Activated CD8-positive, alpha-beta T cell treated with anti-CD3 and anti-CD28 coated beads for 36 hours (primary cell): ENCODE measurements at regions not wholly inside any gene's neighbourhood (a gene's known extent, or its start where the extent isn't known, plus 50 kb on each side); places are given as distances from the start of the nearest gene placed in this dataset.

Source experiments
- ATAC-seq: fragments of 200-7000 bp; cut with Tn5 transposase; one replicate; pipeline ENCODE4 v1.10.0; 2021; ENCODE audit warnings: mild to moderate bottlenecking, moderate library complexity
- CTCF ChIA-PET: fragments of 350-600 bp; sonication (Branson Sonifier 250); formaldehyde crosslinking; loops from one replicate; lab custom pipeline; 2021; ENCODE audit warnings: antibody characterized with exemption; lab: Charles Lee
- POLR2A ChIA-PET: fragments of 350-600 bp; sonication (Branson Sonifier 250); formaldehyde crosslinking; loops from one replicate; lab custom pipeline; 2021; ENCODE audit warnings: antibody characterized with exemption; lab: Charles Lee
- DNase-seq: peaks from one replicate; pipeline ENCODE4 v3.0.0-alpha.2; 2020
- H3K27ac Mint-ChIP-seq: one replicate; pipeline ENCODE4 v1.8.0; 2021; ENCODE audit warnings: mild to moderate bottlenecking, mixed read lengths
- H3K27me3 Mint-ChIP-seq: one replicate; pipeline ENCODE4 v1.8.0; 2021; ENCODE audit warnings: mixed read lengths
- H3K36me3 Mint-ChIP-seq: one replicate; pipeline ENCODE4 v1.8.0; 2021; ENCODE audit warnings: low read depth, mixed read lengths
- H3K4me1 Mint-ChIP-seq: one replicate; pipeline ENCODE4 v1.8.0; 2021; ENCODE audit warnings: low read depth, mixed read lengths
- H3K4me3 Mint-ChIP-seq: one replicate; pipeline ENCODE4 v1.8.0; 2021; ENCODE audit warnings: mild to moderate bottlenecking, moderate library complexity, mixed read lengths
- H3K9me3 Mint-ChIP-seq: one replicate; pipeline ENCODE4 v1.8.0; 2021; ENCODE audit warnings: mixed read lengths
- intact Hi-C: fragments of 100-400 bp; cut with micrococcal nuclease; formaldehyde crosslinking; loops from one replicate; pipeline ENCODE4 v1.10.0; 2022
- TF ChIP-seq, protein P1 (sequence below): fragments of 200-600 bp; IDR thresholded peaks from one replicate; pipeline ENCODE4 v1.8.0; 2022; ENCODE audit warnings: antibody characterized with exemption, mild to moderate bottlenecking

DNA sequence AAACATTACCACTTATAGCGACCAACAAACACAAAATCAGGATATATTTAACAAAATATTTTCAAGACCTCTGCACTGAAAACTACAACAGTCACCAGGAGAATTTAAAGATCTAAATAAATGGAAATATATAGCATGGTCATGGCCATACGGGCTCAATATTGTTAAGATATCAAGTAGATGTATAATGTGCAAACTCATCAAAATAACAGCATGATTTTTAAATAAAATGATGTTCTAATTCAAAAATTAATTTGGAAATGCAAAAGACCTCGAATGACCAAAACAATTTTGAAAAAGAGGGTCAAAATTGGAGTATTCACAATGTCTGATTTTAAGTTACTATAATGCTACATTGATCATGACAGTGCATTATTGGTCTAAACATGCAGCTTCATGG is 159.1 kb upstream of the NDN start:
- peaks cover 7% of the 10 kb centered on the region for H3K9me3 Mint-ChIP-seq
- intact Hi-C loops, result no loop called here
- ChIA-PET POLR2A (no interaction called here), CTCF (no interaction called here)
- no peak for ATAC-seq
- TF ChIP-seq, protein P1, sequence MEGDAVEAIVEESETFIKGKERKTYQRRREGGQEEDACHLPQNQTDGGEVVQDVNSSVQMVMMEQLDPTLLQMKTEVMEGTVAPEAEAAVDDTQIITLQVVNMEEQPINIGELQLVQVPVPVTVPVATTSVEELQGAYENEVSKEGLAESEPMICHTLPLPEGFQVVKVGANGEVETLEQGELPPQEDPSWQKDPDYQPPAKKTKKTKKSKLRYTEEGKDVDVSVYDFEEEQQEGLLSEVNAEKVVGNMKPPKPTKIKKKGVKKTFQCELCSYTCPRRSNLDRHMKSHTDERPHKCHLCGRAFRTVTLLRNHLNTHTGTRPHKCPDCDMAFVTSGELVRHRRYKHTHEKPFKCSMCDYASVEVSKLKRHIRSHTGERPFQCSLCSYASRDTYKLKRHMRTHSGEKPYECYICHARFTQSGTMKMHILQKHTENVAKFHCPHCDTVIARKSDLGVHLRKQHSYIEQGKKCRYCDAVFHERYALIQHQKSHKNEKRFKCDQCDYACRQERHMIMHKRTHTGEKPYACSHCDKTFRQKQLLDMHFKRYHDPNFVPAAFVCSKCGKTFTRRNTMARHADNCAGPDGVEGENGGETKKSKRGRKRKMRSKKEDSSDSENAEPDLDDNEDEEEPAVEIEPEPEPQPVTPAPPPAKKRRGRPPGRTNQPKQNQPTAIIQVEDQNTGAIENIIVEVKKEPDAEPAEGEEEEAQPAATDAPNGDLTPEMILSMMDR, result no peak
- H3K27me3 Mint-ChIP-seq, result no peaks in the 10 kb centered on the region
- H3K4me3 Mint-ChIP-seq, result no peak overlapping the region
- no peak overlapping the region for H3K27ac Mint-ChIP-seq
- no peaks in the 10 kb centered on the region for H3K36me3 Mint-ChIP-seq
- H3K4me1 Mint-ChIP-seq, result no peaks in the 10 kb centered on the region
- DNase-seq, result no peak

GRCh38 chr15:23850666-23851065 is 163.6 kb upstream of the NDN start:
- Mint-ChIP-seq H3K4me1 (no peaks in the 10 kb centered on the region), H3K27me3 (no peaks in the 10 kb centered on the region), H3K9me3 (peaks cover 7% of the 10 kb centered on the region), H3K4me3 (no peak overlapping the region), H3K27ac (no peak overlapping the region), H3K36me3 (no peaks in the 10 kb centered on the region)
- intact Hi-C loops, result no loop called here
- ChIA-PET POLR2A (no interaction called here), CTCF (no interaction called here)
- DNase-seq (no peak), ATAC-seq (no peak)
- TF ChIP-seq, protein P1, result no peak

DNA sequence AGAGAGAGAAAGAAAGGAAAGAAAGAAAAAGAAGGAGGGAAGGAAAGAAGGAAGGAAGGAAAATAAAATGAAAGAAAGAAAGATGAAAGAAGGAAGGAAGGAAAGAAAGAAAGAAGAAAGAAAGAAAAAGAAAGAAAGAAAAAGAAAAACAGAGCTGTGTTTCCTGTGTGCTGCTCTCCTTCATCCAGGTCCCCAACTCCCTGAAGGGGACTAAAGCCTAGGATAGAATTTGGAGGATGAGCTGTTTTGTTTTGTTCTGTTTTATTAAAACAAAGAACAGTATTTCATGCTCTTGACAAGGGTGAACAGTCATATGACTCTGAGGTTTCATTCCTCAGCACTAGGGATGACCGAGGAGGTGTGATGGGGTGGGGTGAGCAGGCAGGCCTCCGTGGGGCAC is 164.8 kb upstream of the NDN start:
- intact Hi-C loops, result no loop called here
- TF ChIP-seq, protein P1, result no peak
- Mint-ChIP-seq H3K9me3 (peaks cover 7% of the 10 kb centered on the region), H3K27ac (no peak overlapping the region), H3K27me3 (no peaks in the 10 kb centered on the region), H3K4me1 (no peaks in the 10 kb centered on the region), H3K4me3 (no peak overlapping the region), H3K36me3 (no peaks in the 10 kb centered on the region)
- CTCF ChIA-PET, result no interaction called here
- POLR2A ChIA-PET, result no interaction called here
- ATAC-seq (no peak), DNase-seq (no peak)

DNA sequence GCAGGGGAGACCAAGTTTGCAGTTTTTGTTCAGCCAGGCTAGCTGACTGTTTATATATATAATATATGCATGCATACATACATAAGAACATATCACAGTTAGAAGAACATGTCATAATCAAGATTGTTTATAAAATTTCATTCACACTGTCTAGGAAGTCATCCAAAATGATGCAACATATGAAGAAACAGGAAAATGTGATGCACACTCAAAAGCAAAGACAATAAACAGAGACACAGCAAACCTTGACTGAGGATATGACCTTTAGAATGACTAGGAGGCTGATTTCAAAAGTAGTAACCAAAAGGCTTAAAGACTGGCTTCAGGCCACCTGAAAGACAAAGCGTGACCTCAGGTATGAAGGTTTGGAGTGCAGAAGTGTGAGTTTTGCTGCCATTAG is 166.2 kb upstream of the NDN start:
- ChIA-PET CTCF (no interaction called here), POLR2A (no interaction called here)
- no peak for ATAC-seq
- DNase-seq, result no peak
- Mint-ChIP-seq H3K36me3 (no peaks in the 10 kb centered on the region), H3K4me3 (no peak overlapping the region), H3K27ac (no peak overlapping the region), H3K9me3 (peaks cover 5% of the 10 kb centered on the region), H3K4me1 (no peaks in the 10 kb centered on the region), H3K27me3 (no peaks in the 10 kb centered on the region)
- intact Hi-C loops, result no loop called here
- TF ChIP-seq, protein P1, result no peak

DNA sequence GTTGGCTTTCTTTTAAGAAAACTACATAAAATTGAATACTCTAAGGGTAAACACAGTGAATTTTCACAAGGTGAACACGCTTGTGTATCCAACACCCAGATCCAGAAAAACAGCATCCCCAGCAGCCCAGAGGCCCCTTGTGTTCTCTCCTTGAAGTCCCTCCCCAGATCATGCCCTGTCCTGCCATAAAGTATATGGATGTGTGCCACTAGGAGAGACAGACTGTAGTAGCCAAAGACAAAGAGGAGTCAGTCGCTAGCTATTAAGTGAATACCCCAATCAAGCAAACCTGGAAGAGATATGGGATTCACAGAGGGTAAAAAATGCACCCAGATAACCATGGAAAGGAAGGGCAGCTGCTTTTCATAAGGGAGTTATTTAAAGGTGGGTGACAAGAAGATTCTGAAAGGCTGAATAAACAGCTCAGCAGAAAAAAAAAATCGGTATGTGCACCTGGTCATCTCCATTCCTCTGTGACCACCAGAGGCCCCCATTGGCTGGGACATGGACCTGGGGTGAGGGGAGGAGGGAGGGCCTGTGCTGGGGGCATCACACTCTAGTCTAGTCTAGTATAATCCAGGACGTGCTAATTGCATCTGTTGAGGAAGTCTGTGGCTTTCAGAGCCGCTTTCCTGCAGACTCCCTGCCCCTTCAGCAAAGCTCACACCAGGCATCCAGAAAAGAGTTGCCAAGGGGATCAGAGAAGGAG is 167.3 kb upstream of the NDN start:
- no peaks in the 10 kb centered on the region for H3K27me3 Mint-ChIP-seq
- intact Hi-C loops, result no loop called here
- H3K36me3 Mint-ChIP-seq, result no peaks in the 10 kb centered on the region
- no peak overlapping the region for H3K4me3 Mint-ChIP-seq
- ChIA-PET POLR2A (no interaction called here), CTCF (no interaction called here)
- H3K27ac Mint-ChIP-seq, result no peak overlapping the region
- DNase-seq (no peak), ATAC-seq (no peak)
- TF ChIP-seq, protein P1, result no peak
- H3K9me3 Mint-ChIP-seq, result no peaks in the 10 kb centered on the region
- H3K4me1 Mint-ChIP-seq, result no peaks in the 10 kb centered on the region
